Uterus (tissue), 2 donors: ENCODE measurements at regions not wholly inside any gene's neighbourhood (a gene's known extent, or its start where the extent isn't known, plus 50 kb on each side); places are given as distances from the start of the nearest gene placed in this dataset.

Experiments
- POLR2A ChIP-seq, 2 donors: fragments of 450-650 bp; IDR thresholded peaks; one replicate each; pipeline ENCODE4 v1.6.1; 2016; ENCODE audit warnings: antibody characterized with exemption in 2 of 2, mild to moderate bottlenecking in 1 of 2, moderate library complexity in 1 of 2
- TF ChIP-seq, protein P1 (sequence below), 4 experiments: fragments of 200-600 bp in 2 of 4; fragments of 450-650 bp in 2 of 4; sonication (generic) in 2 of 4; IDR thresholded peaks; one replicate each; pipeline ENCODE4 v1.5.1; 2016 to 2019; ENCODE audit warnings: antibody characterized with exemption in 4 of 4, mild to moderate bottlenecking in 2 of 4, moderate library complexity in 1 of 4

DNA sequence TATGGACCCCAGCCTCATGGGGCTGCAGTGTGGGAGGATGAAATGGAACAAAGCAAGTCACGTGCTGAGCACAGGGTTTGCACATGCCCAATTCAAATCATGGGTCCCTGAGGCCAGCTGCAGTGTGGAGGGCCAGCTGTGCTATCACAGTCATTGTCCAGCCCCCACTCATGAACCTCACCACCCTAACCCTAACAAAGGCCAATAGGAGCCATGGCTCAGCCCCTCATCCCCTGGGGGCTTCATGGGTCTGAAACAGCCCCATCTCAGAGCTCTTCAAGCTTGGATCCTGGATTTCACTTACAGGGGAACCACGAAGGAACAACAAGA, 125.6 kb upstream of the MAFB start:
- TF ChIP-seq, protein P1, sequence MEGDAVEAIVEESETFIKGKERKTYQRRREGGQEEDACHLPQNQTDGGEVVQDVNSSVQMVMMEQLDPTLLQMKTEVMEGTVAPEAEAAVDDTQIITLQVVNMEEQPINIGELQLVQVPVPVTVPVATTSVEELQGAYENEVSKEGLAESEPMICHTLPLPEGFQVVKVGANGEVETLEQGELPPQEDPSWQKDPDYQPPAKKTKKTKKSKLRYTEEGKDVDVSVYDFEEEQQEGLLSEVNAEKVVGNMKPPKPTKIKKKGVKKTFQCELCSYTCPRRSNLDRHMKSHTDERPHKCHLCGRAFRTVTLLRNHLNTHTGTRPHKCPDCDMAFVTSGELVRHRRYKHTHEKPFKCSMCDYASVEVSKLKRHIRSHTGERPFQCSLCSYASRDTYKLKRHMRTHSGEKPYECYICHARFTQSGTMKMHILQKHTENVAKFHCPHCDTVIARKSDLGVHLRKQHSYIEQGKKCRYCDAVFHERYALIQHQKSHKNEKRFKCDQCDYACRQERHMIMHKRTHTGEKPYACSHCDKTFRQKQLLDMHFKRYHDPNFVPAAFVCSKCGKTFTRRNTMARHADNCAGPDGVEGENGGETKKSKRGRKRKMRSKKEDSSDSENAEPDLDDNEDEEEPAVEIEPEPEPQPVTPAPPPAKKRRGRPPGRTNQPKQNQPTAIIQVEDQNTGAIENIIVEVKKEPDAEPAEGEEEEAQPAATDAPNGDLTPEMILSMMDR (IDR thresholded peaks at IDR 0.05), result no peak
- TF ChIP-seq POLR2A (IDR thresholded peaks at IDR 0.05), result no peak
